HEK293 (cell line): ENCODE measurements at regions not wholly inside any gene's neighbourhood (a gene's known extent, or its start where the extent isn't known, plus 50 kb on each side); places are given as distances from the start of the nearest gene placed in this dataset.
A peak's percentile ranks its signal among the peaks of the same experiment; 100 is the strongest.

Experiments
- CTCF ChIA-PET: fragments of 350-600 bp; formaldehyde crosslinking; extraction: SDS; loops from one replicate; lab custom pipeline; 2021; ENCODE audit warnings: antibody characterized with exemption; lab: Yijun Ruan, JAX
- POLR2A ChIA-PET: fragments of 300-600 bp; formaldehyde crosslinking; extraction: SDS; loops from one replicate; lab custom pipeline; 2020; ENCODE audit warnings: antibody characterized with exemption, inconsistent platforms; lab: Yijun Ruan, JAX
- H3K27ac ChIP-seq: fragments of 200-500 bp; sonication (Bioruptor generic); 2 replicates; pipeline ENCODE4 v1.5.1; 2014; ENCODE audit warnings: low read depth, low read length, control low read depth, inconsistent platforms; ENCODE audit errors: extremely low read depth
- H3K36me3 ChIP-seq, 2 experiments: fragments of 200-500 bp in 1 of 2; sonication (Bioruptor generic) in 1 of 2; 1 replicate in 1 of 2; 2 replicates in 1 of 2; pipeline ENCODE4 v1.5.1; 2014 to 2017; ENCODE audit warnings: inconsistent platforms in 2 of 2, low read length in 2 of 2; ENCODE audit not compliant: control insufficient read depth in 2 of 2, insufficient read depth in 1 of 2
- H3K4me1 ChIP-seq: fragments of 200-500 bp; sonication (Bioruptor generic); 2 replicates; pipeline ENCODE4 v1.5.1; 2014; ENCODE audit warnings: mild to moderate bottlenecking, low read length, inconsistent platforms; ENCODE audit not compliant: control insufficient read depth, insufficient read depth
- H3K4me3 ChIP-seq: 2 replicates; pipeline ENCODE4 v1.5.1; 2011; ENCODE audit warnings: low read depth, mild to moderate bottlenecking, control low read depth, low read length, moderate library complexity
- H3K9me3 ChIP-seq: fragments of 200-500 bp; sonication (Bioruptor generic); 2 replicates; pipeline ENCODE4 v1.5.1; 2014; ENCODE audit warnings: low read depth, low read length, inconsistent platforms; ENCODE audit not compliant: control insufficient read depth, insufficient read depth
- BCL11B ChIP-seq: fragments of 450-650 bp; formaldehyde crosslinking; IDR thresholded peaks from 2 replicates; pipeline ENCODE4 v1.5.1; 2016; ENCODE audit warnings: low read depth, missing biosample characterization, missing genetic modification characterization
- ELK4 ChIP-seq: IDR thresholded peaks from 2 replicates; pipeline ENCODE4 v1.6.1; 2011; ENCODE audit warnings: mild to moderate bottlenecking, low read depth, low read length, borderline replicate concordance
- GLI4 ChIP-seq: fragments of 450-650 bp; formaldehyde crosslinking; IDR thresholded peaks from 2 replicates; pipeline ENCODE4 v1.5.1; 2016; ENCODE audit warnings: missing biosample characterization, missing genetic modification characterization
- KLF1 ChIP-seq: fragments of 450-650 bp; formaldehyde crosslinking; IDR thresholded peaks from 2 replicates; pipeline ENCODE4 v1.5.1; 2016; ENCODE audit warnings: missing biosample characterization, missing genetic modification characterization
- MZF1 ChIP-seq: fragments of 450-650 bp; formaldehyde crosslinking; IDR thresholded peaks from 2 replicates; pipeline ENCODE4 v1.5.1; 2017; ENCODE audit warnings: missing biosample characterization, missing genetic modification characterization, borderline replicate concordance
- RBAK ChIP-seq: fragments of 450-650 bp; formaldehyde crosslinking; IDR thresholded peaks from 2 replicates; pipeline ENCODE4 v1.5.1; 2016; ENCODE audit warnings: missing biosample characterization, missing genetic modification characterization
- SP7 ChIP-seq: fragments of 450-650 bp; formaldehyde crosslinking; IDR thresholded peaks from 2 replicates; pipeline ENCODE4 v1.5.1; 2016; ENCODE audit warnings: missing biosample characterization, missing genetic modification characterization
- ZBTB21 ChIP-seq: fragments of 450-650 bp; formaldehyde crosslinking; IDR thresholded peaks from 2 replicates; pipeline ENCODE4 v1.5.1; 2017; ENCODE audit warnings: missing biosample characterization, missing genetic modification characterization
- ZBTB6 ChIP-seq: fragments of 450-650 bp; formaldehyde crosslinking; IDR thresholded peaks from 2 replicates; pipeline ENCODE4 v1.5.1; 2017; ENCODE audit warnings: missing biosample characterization, missing genetic modification characterization
- ZIC2 ChIP-seq: fragments of 450-650 bp; formaldehyde crosslinking; IDR thresholded peaks from 2 replicates; pipeline ENCODE4 v1.5.1; 2016; ENCODE audit warnings: missing biosample characterization, missing genetic modification characterization
- ZNF114 ChIP-seq: fragments of 450-650 bp; formaldehyde crosslinking; IDR thresholded peaks from 2 replicates; pipeline ENCODE4 v1.5.0; 2017; ENCODE audit warnings: missing biosample characterization, missing genetic modification characterization
- ZNF133 ChIP-seq: fragments of 450-650 bp; formaldehyde crosslinking; IDR thresholded peaks from 2 replicates; pipeline ENCODE4 v1.5.1; 2016; ENCODE audit warnings: missing biosample characterization, missing genetic modification characterization
- ZNF221 ChIP-seq: fragments of 450-650 bp; formaldehyde crosslinking; IDR thresholded peaks from 2 replicates; pipeline ENCODE4 v1.5.1; 2017; ENCODE audit warnings: missing biosample characterization, missing genetic modification characterization, borderline replicate concordance
- ZNF394 ChIP-seq: fragments of 450-650 bp; formaldehyde crosslinking; IDR thresholded peaks from 2 replicates; pipeline ENCODE4 v1.5.1; 2016; ENCODE audit warnings: missing biosample characterization, missing genetic modification characterization, mild to moderate bottlenecking, moderate library complexity, borderline replicate concordance
- ZNF48 ChIP-seq: fragments of 450-650 bp; formaldehyde crosslinking; IDR thresholded peaks from 2 replicates; pipeline ENCODE4 v1.5.1; 2016; ENCODE audit warnings: missing biosample characterization, missing genetic modification characterization
- ZNF501 ChIP-seq: fragments of 450-650 bp; formaldehyde crosslinking; IDR thresholded peaks from 2 replicates; pipeline ENCODE4 v1.5.1; 2016; ENCODE audit warnings: missing biosample characterization, missing genetic modification characterization
- ZNF548 ChIP-seq: fragments of 450-650 bp; formaldehyde crosslinking; IDR thresholded peaks from 2 replicates; pipeline ENCODE4 v1.5.1; 2016; ENCODE audit warnings: missing biosample characterization, missing genetic modification characterization
- ZNF561 ChIP-seq: fragments of 450-650 bp; IDR thresholded peaks from 2 replicates; pipeline ENCODE4 v1.5.1; 2018; ENCODE audit warnings: missing biosample characterization, missing genetic modification characterization, borderline replicate concordance
- ZNF623 ChIP-seq: fragments of 450-650 bp; formaldehyde crosslinking; IDR thresholded peaks from 2 replicates; pipeline ENCODE4 v1.5.1; 2016; ENCODE audit warnings: missing biosample characterization, missing genetic modification characterization
- ZNF692 ChIP-seq: fragments of 450-650 bp; formaldehyde crosslinking; IDR thresholded peaks from 2 replicates; pipeline ENCODE4 v1.5.1; 2016; ENCODE audit warnings: missing biosample characterization, missing genetic modification characterization
- ZNF768 ChIP-seq: fragments of 450-650 bp; formaldehyde crosslinking; IDR thresholded peaks from 2 replicates; pipeline ENCODE4 v1.5.1; 2018; ENCODE audit warnings: missing biosample characterization, mild to moderate bottlenecking, missing genetic modification characterization
- ZNF776 ChIP-seq: fragments of 450-650 bp; formaldehyde crosslinking; IDR thresholded peaks from 2 replicates; pipeline ENCODE4 v1.5.0; 2017; ENCODE audit warnings: missing biosample characterization, missing genetic modification characterization, borderline replicate concordance
- ZNF777 ChIP-seq: fragments of 450-650 bp; formaldehyde crosslinking; IDR thresholded peaks from 2 replicates; pipeline ENCODE4 v1.5.1; 2017; ENCODE audit warnings: missing biosample characterization, missing genetic modification characterization, borderline replicate concordance
- ZNF843 ChIP-seq: fragments of 450-650 bp; formaldehyde crosslinking; IDR thresholded peaks from 2 replicates; pipeline ENCODE4 v1.5.1; 2016; ENCODE audit warnings: missing biosample characterization, missing genetic modification characterization
- ZSCAN23 ChIP-seq: fragments of 450-650 bp; formaldehyde crosslinking; IDR thresholded peaks from 2 replicates; pipeline ENCODE4 v1.5.1; 2016; ENCODE audit warnings: missing biosample characterization, missing genetic modification characterization

- ChIA-PET CTCF (interaction anchor here (0.6 kb wide), 1 partner anchor 86 kb away, joined by 4 read pairs; no protein-coding TSS in a partner anchor), POLR2A (no interaction called here)
- no peak overlapping the region for H3K27ac ChIP-seq
- no peaks in the 10 kb centered on the region for H3K4me1 ChIP-seq
- TF ChIP-seq ZNF777 (tag by site-specific recombination) (no peak), ZNF843 (tag by site-specific recombination) (no peak), ZNF548 (no peak), ZNF394 (no peak)
- H3K4me3 ChIP-seq, result no peak overlapping the region
- no peaks in the 10 kb centered on the region for H3K9me3 ChIP-seq
- peaks cover 0 to 75% of the 10 kb centered on the region in 2 experiments; a peak in 2 of 3 replicates for H3K36me3 ChIP-seq
Observed at GRCh38 chr7:149562602-149563001, 65.0 kb upstream of the ZNF746 start.

- no peaks in the 10 kb centered on the region for H3K4me1 ChIP-seq
- peaks cover 0 to 75% of the 10 kb centered on the region in 2 experiments; a peak in 2 of 3 replicates for H3K36me3 ChIP-seq
- no peak overlapping the region for H3K4me3 ChIP-seq
- H3K27ac ChIP-seq, result no peak overlapping the region
- TF ChIP-seq ZNF501 (tag by site-specific recombination), result no peak
- no peak for TF ChIP-seq BCL11B (tag by site-specific recombination)
- H3K9me3 ChIP-seq, result no peaks in the 10 kb centered on the region
- ChIA-PET POLR2A (no interaction called here), CTCF (interaction anchor here (0.6 kb wide), 1 partner anchor 21 kb away, joined by 3 read pairs; no protein-coding TSS in a partner anchor)
Observed at GRCh38 chr7:149561072-149561471, 63.5 kb upstream of the ZNF746 start.

- H3K36me3 ChIP-seq, result peaks cover 0 to 66% of the 10 kb centered on the region in 2 experiments; a peak in 2 of 3 replicates
- no peaks in the 10 kb centered on the region for H3K9me3 ChIP-seq
- CTCF ChIA-PET, result interaction anchor here (0.5 kb wide), 1 partner anchor 649 kb away, joined by 4 read pairs; no protein-coding TSS in a partner anchor
- H3K4me1 ChIP-seq, result no peaks in the 10 kb centered on the region
- POLR2A ChIA-PET, result interaction anchor here (0.6 kb wide), 1 partner anchor 490 kb away, joined by 3 read pairs; no protein-coding TSS in a partner anchor
- TF ChIP-seq ZNF692 (tag by site-specific recombination), result no peak
- TF ChIP-seq ZNF768 (tag by site-specific recombination), result no peak
- TF ChIP-seq ZNF561, result no peak
- no peak for TF ChIP-seq ZNF133 (tag by site-specific recombination)
- TF ChIP-seq KLF1, result 0 out of 2 replicates have a peak, but pooled peaks have one; percentile 47
- no peak for TF ChIP-seq ZNF221
- no peak for TF ChIP-seq RBAK (tag by site-specific recombination)
- TF ChIP-seq, all 188 proteins: peak for 1
- Histone ChIP-seq H3K27ac (no peak overlapping the region), H3K4me3 (no peak overlapping the region)
Observed at GRCh38 chr7:149559711-149560110, 62.1 kb upstream of the ZNF746 start.

- no peaks in the 10 kb centered on the region for H3K9me3 ChIP-seq
- no peak overlapping the region for H3K27ac ChIP-seq
- ChIA-PET POLR2A (no interaction called here), CTCF (no interaction called here)
- H3K36me3 ChIP-seq, result peaks cover 0 to 57% of the 10 kb centered on the region in 2 experiments; a peak in 2 of 3 replicates
- no peak overlapping the region for H3K4me3 ChIP-seq
- no peaks in the 10 kb centered on the region for H3K4me1 ChIP-seq
- TF ChIP-seq ZIC2 (tag by site-specific recombination) (no peak), GLI4 (no peak), ZNF623 (tag by site-specific recombination) (no peak), ZNF114 (tag by site-specific recombination) (no peak), ZBTB21 (tag by site-specific recombination) (no peak), ZNF776 (tag by site-specific recombination) (no peak), ELK4 (no peak), ZNF48 (tag by site-specific recombination) (no peak), ZSCAN23 (tag by site-specific recombination) (no peak), SP7 (tag by site-specific recombination) (no peak), ZBTB6 (tag by site-specific recombination) (no peak), MZF1 (tag by site-specific recombination) (no peak)
Observed at GRCh38 chr7:149558149-149558861, 60.7 kb upstream of the ZNF746 start.
